Keratinocyte (primary cell): ENCODE measurements at regions not wholly inside any gene's neighbourhood (a gene's known extent, or its start where the extent isn't known, plus 50 kb on each side); places are given as distances from the start of the nearest gene placed in this dataset.

Experiments
- DNase-seq: peaks from one replicate; pipeline ENCODE4 v3.0.0-alpha.2; 2011; ENCODE audit warnings: low read depth, missing footprints, low spot score
- FAIRE-seq: peaks from 2 replicates; lab custom pipeline; 2011; peaks lifted over from hg19 to GRCh38; lab: Jason Lieb, UNC
- H2AFZ ChIP-seq: 2 replicates; pipeline ENCODE4 v1.6.0; 2012; ENCODE audit warnings: low read length, control low read depth, inconsistent platforms; ENCODE audit not compliant: control insufficient read depth
- H3K27ac ChIP-seq: 2 replicates; pipeline ENCODE4 v1.5.1; 2011; ENCODE audit warnings: low read length; ENCODE audit not compliant: control insufficient read depth, insufficient read depth
- H3K27me3 ChIP-seq: 3 replicates; pipeline ENCODE4 v1.6.0; 2011; ENCODE audit warnings: low read length; ENCODE audit not compliant: control insufficient read depth, insufficient read depth; ENCODE audit errors: extremely low read depth
- H3K36me3 ChIP-seq, 2 experiments: 2 replicates in 1 of 2; 3 replicates in 1 of 2; pipeline ENCODE4 v1.5.1; 2011; ENCODE audit warnings: low read length in 2 of 2, mild to moderate bottlenecking in 1 of 2; ENCODE audit not compliant: control insufficient read depth in 2 of 2, insufficient read depth in 2 of 2; ENCODE audit errors: extremely low read depth in 1 of 2
- H3K4me1 ChIP-seq: 3 replicates; pipeline ENCODE4 v1.5.1; 2011; ENCODE audit warnings: low read length; ENCODE audit not compliant: control insufficient read depth, insufficient read depth; ENCODE audit errors: extremely low read depth
- H3K4me2 ChIP-seq: 3 replicates; pipeline ENCODE4 v1.6.0; 2011; ENCODE audit warnings: low read depth, low read length; ENCODE audit not compliant: control insufficient read depth, insufficient read depth; ENCODE audit errors: extremely low read depth
- H3K4me3 ChIP-seq, 3 experiments: fragments of 200-600 bp in 1 of 3; sonication (generic) in 1 of 3; 2 replicates in 2 of 3; 3 replicates in 1 of 3; pipeline ENCODE4 v1.5.1; 2011 to 2016; ENCODE audit warnings: low read length in 3 of 3, mild to moderate bottlenecking in 3 of 3, control low read depth in 2 of 3, inconsistent platforms in 1 of 3, low read depth in 1 of 3, mixed read lengths in 1 of 3, mixed run types in 1 of 3, moderate library complexity in 1 of 3; ENCODE audit not compliant: control insufficient read depth in 2 of 3, insufficient read depth in 2 of 3; ENCODE audit errors: extremely low read depth in 1 of 3
- H3K79me2 ChIP-seq: 2 replicates; pipeline ENCODE4 v1.6.0; 2012; ENCODE audit warnings: low read length; ENCODE audit not compliant: control insufficient read depth, insufficient read depth
- H3K9ac ChIP-seq: 3 replicates; pipeline ENCODE4 v1.6.0; 2011; ENCODE audit warnings: low read length; ENCODE audit not compliant: control insufficient read depth, insufficient read depth; ENCODE audit errors: extremely low read depth
- H3K9me1 ChIP-seq: 3 replicates; pipeline ENCODE4 v1.6.0; 2011; ENCODE audit warnings: low read length; ENCODE audit not compliant: control insufficient read depth, insufficient read depth; ENCODE audit errors: extremely low read depth
- H3K9me3 ChIP-seq: 2 replicates; pipeline ENCODE4 v1.5.1; 2012; ENCODE audit warnings: low read depth, low read length; ENCODE audit not compliant: control insufficient read depth
- H4K20me1 ChIP-seq: 3 replicates; pipeline ENCODE4 v1.6.0; 2011; ENCODE audit warnings: low read length; ENCODE audit not compliant: control insufficient read depth, insufficient read depth; ENCODE audit errors: extremely low read depth
- EZH2 ChIP-seq: IDR thresholded peaks from one replicate; pipeline ENCODE4 v1.6.1; 2012; ENCODE audit warnings: inconsistent platforms, mild to moderate bottlenecking, low read length, moderate library complexity
- dilution Hi-C: fragments of 300-500 bp; cut with MboI; formaldehyde crosslinking; loops from one replicate; pipeline ENCODE4 v1.7.0; 2020; ENCODE audit warnings: low sequenced_read_pairs; ENCODE audit not compliant: extremely low pct_ligation_motif_present
- TF ChIP-seq, protein P1 (sequence below), 3 experiments: IDR thresholded peaks in 1 of 3; conservative IDR thresholded peaks in 1 of 3; optimal IDR thresholded peaks in 1 of 3; 2 replicates in 2 of 3; 3 replicates in 1 of 3; pipeline versions ENCODE3 to v1.5.1; 2011; ENCODE audit warnings: low read length in 3 of 3, mild to moderate bottlenecking in 3 of 3, moderate library complexity in 2 of 3, control low read depth in 1 of 3, inconsistent platforms in 1 of 3; ENCODE audit not compliant: insufficient read depth in 2 of 3; ENCODE audit errors: extremely low read depth in 1 of 3

GRCh38 chr10:129035052-129035827, 431.8 kb upstream of the MGMT start:
- H4K20me1 ChIP-seq: no peaks in the 10 kb centered on the region
- dilution Hi-C loops: no loop called here

GRCh38 chr10:129038522-129038921, 428.5 kb upstream of the MGMT start:
- dilution Hi-C loops: no loop called here
- Histone ChIP-seq H3K36me3 (no peaks in the 10 kb centered on the region), H3K27me3 (no peaks in the 10 kb centered on the region), H3K9ac (no peak overlapping the region), H3K79me2 (no peaks in the 10 kb centered on the region), H2AFZ (no peak overlapping the region), H3K4me1 (peaks cover 3% of the 10 kb centered on the region), H3K9me3 (no peaks in the 10 kb centered on the region), H3K4me3 (no peak overlapping the region), H3K9me1 (no peaks in the 10 kb centered on the region), H3K4me2 (no peak overlapping the region), H3K27ac (no peak overlapping the region), H4K20me1 (no peaks in the 10 kb centered on the region)
- FAIRE-seq (no peak), DNase-seq (no peak)
- TF ChIP-seq, protein P1, sequence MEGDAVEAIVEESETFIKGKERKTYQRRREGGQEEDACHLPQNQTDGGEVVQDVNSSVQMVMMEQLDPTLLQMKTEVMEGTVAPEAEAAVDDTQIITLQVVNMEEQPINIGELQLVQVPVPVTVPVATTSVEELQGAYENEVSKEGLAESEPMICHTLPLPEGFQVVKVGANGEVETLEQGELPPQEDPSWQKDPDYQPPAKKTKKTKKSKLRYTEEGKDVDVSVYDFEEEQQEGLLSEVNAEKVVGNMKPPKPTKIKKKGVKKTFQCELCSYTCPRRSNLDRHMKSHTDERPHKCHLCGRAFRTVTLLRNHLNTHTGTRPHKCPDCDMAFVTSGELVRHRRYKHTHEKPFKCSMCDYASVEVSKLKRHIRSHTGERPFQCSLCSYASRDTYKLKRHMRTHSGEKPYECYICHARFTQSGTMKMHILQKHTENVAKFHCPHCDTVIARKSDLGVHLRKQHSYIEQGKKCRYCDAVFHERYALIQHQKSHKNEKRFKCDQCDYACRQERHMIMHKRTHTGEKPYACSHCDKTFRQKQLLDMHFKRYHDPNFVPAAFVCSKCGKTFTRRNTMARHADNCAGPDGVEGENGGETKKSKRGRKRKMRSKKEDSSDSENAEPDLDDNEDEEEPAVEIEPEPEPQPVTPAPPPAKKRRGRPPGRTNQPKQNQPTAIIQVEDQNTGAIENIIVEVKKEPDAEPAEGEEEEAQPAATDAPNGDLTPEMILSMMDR (optimal IDR thresholded peaks at IDR 0.05 in 1 of 3, IDR thresholded peaks at IDR 0.05 in 1 of 3, conservative IDR thresholded peaks at IDR 0.05 in 1 of 3; ENCODE audit: extremely low read depth in 1 of 3, insufficient read depth in 2 of 3, low read length in 3 of 3): no peak
- TF ChIP-seq EZH2: no peak

More at GRCh38 chr10:129035052-129035827, 431.8 kb upstream of the MGMT start:
- H3K27me3 ChIP-seq: no peaks in the 10 kb centered on the region
- H3K4me1 ChIP-seq: peaks cover 3% of the 10 kb centered on the region
- H3K9me1 ChIP-seq: no peaks in the 10 kb centered on the region
- H3K9ac ChIP-seq: no peak overlapping the region
- no peak overlapping the region for H3K27ac ChIP-seq
- H3K9me3 ChIP-seq: no peaks in the 10 kb centered on the region
- FAIRE-seq (peak; percentile 57), DNase-seq (no peak)
- peak overlapping the region in 1 of 3 experiments; percentile 3 for H3K4me3 ChIP-seq
- no peaks in the 10 kb centered on the region for H3K36me3 ChIP-seq
- no peak for TF ChIP-seq EZH2
- TF ChIP-seq, protein P1 (optimal IDR thresholded peaks at IDR 0.05 in 1 of 3, IDR thresholded peaks at IDR 0.05 in 1 of 3, conservative IDR thresholded peaks at IDR 0.05 in 1 of 3; ENCODE audit: extremely low read depth in 1 of 3, insufficient read depth in 2 of 3, low read length in 3 of 3): no peak
- no peaks in the 10 kb centered on the region for H3K79me2 ChIP-seq
- peak overlapping the region; percentile 43 for H2AFZ ChIP-seq
- peak overlapping the region; percentile 22 for H3K4me2 ChIP-seq
